GM23338 (cell line): ENCODE measurements at regions not wholly inside any gene's neighbourhood (a gene's known extent, or its start where the extent isn't known, plus 50 kb on each side); places are given as distances from the start of the nearest gene placed in this dataset.

Source experiments
- ATAC-seq: fragments of 200-7000 bp; cut with Tn5 transposase; 3 replicates; pipeline ENCODE4 v1.9.1; 2020
- DNase-seq: peaks from one replicate; pipeline ENCODE4 v3.0.0-alpha.2; 2015; ENCODE audit warnings: low spot score
- H2AFZ ChIP-seq: fragments of 200-600 bp; sonication (generic); 2 replicates; pipeline ENCODE4 v1.8.0; 2016; ENCODE audit warnings: antibody characterized with exemption, mild to moderate bottlenecking, moderate library complexity
- H3F3A ChIP-seq: fragments of 200-600 bp; sonication (generic); replicated peaks from 2 replicates; pipeline ENCODE4 v1.8.0; 2017; ENCODE audit warnings: antibody characterized with exemption, mixed run types, low read depth
- H3K27ac ChIP-seq: fragments of 200-600 bp; sonication (generic); 2 replicates; pipeline ENCODE4 v1.6.1; 2016; ENCODE audit warnings: low read depth
- H3K27me3 ChIP-seq: fragments of 200-600 bp; sonication (generic); 2 replicates; pipeline ENCODE4 v1.8.0; 2016; ENCODE audit warnings: mild to moderate bottlenecking, mixed run types, moderate library complexity; ENCODE audit not compliant: insufficient read depth
- H3K36me3 ChIP-seq: fragments of 200-600 bp; sonication (generic); 2 replicates; pipeline ENCODE4 v1.8.0; 2016; ENCODE audit warnings: mild to moderate bottlenecking; ENCODE audit not compliant: insufficient read depth
- H3K4me1 ChIP-seq: fragments of 200-600 bp; sonication (generic); 2 replicates; pipeline ENCODE4 v1.8.0; 2016; ENCODE audit warnings: mild to moderate bottlenecking, moderate library complexity; ENCODE audit not compliant: insufficient read depth
- H3K4me2 ChIP-seq: fragments of 200-600 bp; sonication (generic); 2 replicates; pipeline ENCODE4 v1.7.1; 2017; ENCODE audit warnings: mixed run types
- H3K4me3 ChIP-seq: fragments of 200-600 bp; sonication (generic); 2 replicates; pipeline ENCODE4 v1.6.1; 2016; ENCODE audit warnings: mixed run types
- H3K79me2 ChIP-seq: fragments of 200-600 bp; sonication (generic); replicated peaks from 2 replicates; pipeline ENCODE4 v1.8.0; 2017; ENCODE audit warnings: mild to moderate bottlenecking; ENCODE audit not compliant: insufficient read depth
- H3K9me2 ChIP-seq: fragments of 200-600 bp; sonication (generic); 2 replicates; pipeline ENCODE4 v1.8.0; 2017; ENCODE audit not compliant: insufficient read depth
- H4K20me1 ChIP-seq: fragments of 200-600 bp; sonication (generic); replicated peaks from 2 replicates; pipeline ENCODE4 v1.8.0; 2017; ENCODE audit warnings: mild to moderate bottlenecking; ENCODE audit not compliant: insufficient read depth
- H3K27ac Mint-ChIP-seq: 2 replicates; pipeline ENCODE4 v1.8.0; 2020; ENCODE audit warnings: inconsistent platforms, mild to moderate bottlenecking, moderate library complexity, mixed read lengths
- H3K27me3 Mint-ChIP-seq: 3 replicates; pipeline ENCODE4 v1.8.0; 2022; ENCODE audit warnings: low read depth, mild to moderate bottlenecking, moderate library complexity, mixed read lengths, inconsistent platforms; ENCODE audit not compliant: insufficient read depth, poor library complexity
- H3K36me3 Mint-ChIP-seq: 3 replicates; pipeline ENCODE4 v1.8.0; 2021; ENCODE audit warnings: low read depth, mild to moderate bottlenecking, inconsistent platforms, moderate library complexity, mixed read lengths
- H3K4me1 Mint-ChIP-seq: 3 replicates; pipeline ENCODE4 v1.8.0; 2020; ENCODE audit warnings: mild to moderate bottlenecking, inconsistent platforms, mixed read lengths
- H3K4me3 Mint-ChIP-seq: 3 replicates; pipeline ENCODE4 v1.8.0; 2021; ENCODE audit warnings: moderate library complexity, mild to moderate bottlenecking, inconsistent platforms, mixed read lengths
- H3K9me3 Mint-ChIP-seq: 3 replicates; pipeline ENCODE4 v1.8.0; 2020; ENCODE audit warnings: moderate library complexity, mild to moderate bottlenecking, inconsistent platforms, mixed read lengths
- CREB1 ChIP-seq: fragments of 250-450 bp; sonication (Bioruptor Pico); IDR thresholded peaks from 2 replicates; pipeline ENCODE4 v1.5.0; 2020; ENCODE audit warnings: low read depth, mild to moderate bottlenecking, moderate library complexity
- CTCF ChIP-seq, 2 experiments: fragments of 200-600 bp in 1 of 2; sonication (generic) in 1 of 2; conservative IDR thresholded peaks; 2 replicates each; pipeline versions ENCODE4 v1.5.1 to v1.6.1; 2016 to 2017; ENCODE audit warnings: antibody characterized with exemption in 2 of 2, low read depth in 2 of 2, mild to moderate bottlenecking in 2 of 2, moderate library complexity in 1 of 2
- EZH2 ChIP-seq: fragments of 200-600 bp; sonication (generic); IDR thresholded peaks from one replicate; pipeline ENCODE4 v1.8.0; 2017; ENCODE audit warnings: antibody characterized with exemption, mild to moderate bottlenecking, low read depth; ENCODE audit not compliant: unreplicated experiment
- EZH2phosphoT487 ChIP-seq: fragments of 200-600 bp; sonication (generic); IDR thresholded peaks from one replicate; pipeline ENCODE4 v1.8.1; 2018; ENCODE audit warnings: antibody characterized with exemption; ENCODE audit not compliant: unreplicated experiment
- JUNB ChIP-seq: IDR thresholded peaks from one replicate; pipeline ENCODE4 v1.6.1; 2016; ENCODE audit warnings: antibody characterized with exemption; ENCODE audit not compliant: unreplicated experiment
- NANOG ChIP-seq: IDR thresholded peaks from 2 replicates; pipeline ENCODE4 v1.6.1; 2016; ENCODE audit warnings: antibody characterized with exemption, borderline replicate concordance
- REST ChIP-seq: IDR thresholded peaks from one replicate; pipeline ENCODE4 v1.6.1; 2018; ENCODE audit warnings: antibody characterized with exemption; ENCODE audit not compliant: unreplicated experiment
- STAT1 ChIP-seq: IDR thresholded peaks from one replicate; pipeline ENCODE4 v1.6.1; 2016; ENCODE audit warnings: antibody characterized with exemption; ENCODE audit not compliant: unreplicated experiment
- ZNF114 ChIP-seq: fragments of 250-450 bp; sonication (Bioruptor Pico); IDR thresholded peaks from 2 replicates; pipeline ENCODE4 v1.5.0; 2020; ENCODE audit warnings: mild to moderate bottlenecking, moderate library complexity
- ZNF331 ChIP-seq: fragments of 250-450 bp; sonication (Bioruptor Pico); IDR thresholded peaks from 2 replicates; pipeline ENCODE4 v1.5.0; 2020; ENCODE audit warnings: low read depth, mild to moderate bottlenecking, moderate library complexity
- ZNF462 ChIP-seq: fragments of 250-450 bp; sonication (Bioruptor Pico); IDR thresholded peaks from 2 replicates; pipeline ENCODE4 v1.5.0; 2020; ENCODE audit warnings: mild to moderate bottlenecking, moderate library complexity

GRCh38 chr3:191549357-191549756, 88.4 kb downstream of the PYDC2 start (continued):
- no peak for TF ChIP-seq CTCF (conservative IDR thresholded peaks at IDR 0.05; ENCODE audit: low read depth in 2 of 2)

- Histone ChIP-seq H3K36me3 (no peaks in the 10 kb centered on the region), H2AFZ (no peak overlapping the region), H3K4me2 (no peak overlapping the region), H3K4me3 (no peak overlapping the region), H3K27ac (no peak overlapping the region), H3K27me3 (no peaks in the 10 kb centered on the region), H4K20me1 (no peaks in the 10 kb centered on the region), H3K79me2 (no peaks in the 10 kb centered on the region), H3K4me1 (no peaks in the 10 kb centered on the region), H3K9me2 (0 out of 2 replicates have a peak, but pooled peaks cover 2% of the 10 kb centered on the region), H3F3A (no peaks in the 10 kb centered on the region)
- no peak for TF ChIP-seq EZH2
- TF ChIP-seq STAT1, result no peak
- no peak for TF ChIP-seq JUNB
- TF ChIP-seq REST, result no peak
- TF ChIP-seq ZNF114, result no peak
- TF ChIP-seq ZNF331 (CRISPR knock-in tag), result no peak
- no peak for TF ChIP-seq ZNF462 (CRISPR knock-in tag)
- TF ChIP-seq NANOG, result no peak
- TF ChIP-seq CREB1, result no peak
- TF ChIP-seq EZH2phosphoT487, result no peak
- TF ChIP-seq CTCF (conservative IDR thresholded peaks at IDR 0.05; ENCODE audit: low read depth in 2 of 2), result no peak
- ATAC-seq, result no peak
- Mint-ChIP-seq H3K4me1 (no peaks in the 10 kb centered on the region; the same call in 2 of the 3 replicates), H3K4me3 (no peak overlapping the region), H3K9me3 (no peaks in the 10 kb centered on the region; the same call in 2 of the 3 replicates), H3K27me3 (no peaks in the 10 kb centered on the region), H3K27ac (no peak overlapping the region), H3K36me3 (0 out of 3 replicates have a peak, but pooled peaks cover 5% of the 10 kb centered on the region)
- DNase-seq, result no peak
These were observed 94.1 kb downstream of the PYDC2 start for GRCh38 chr3:191555037-191555436.
